HG03575 (cell line): ENCODE measurements at regions not wholly inside any gene's neighbourhood (a gene's known extent, or its start where the extent isn't known, plus 50 kb on each side); places are given as distances from the start of the nearest gene placed in this dataset.
"Not testable (repeated sequence)": the region's sequence is repeated elsewhere in the genome, so short reads cannot be mapped to it uniquely, and the experiment has no call there.

Source experiments
- ATAC-seq: cut with Tn5 transposase; IDR thresholded peaks from one replicate; pipeline ENCODE4 v1.9.1; 2021; ENCODE audit not compliant: unreplicated experiment, insufficient number of reproducible peaks, low FRiP score; ENCODE audit errors: extremely low read depth

- ATAC-seq = no peak
Observed at GRCh38 chr10:55227967-55228366, 426.9 kb upstream of the PCDH15 start.

- no peak for ATAC-seq
Observed at GRCh38 chr10:55224007-55224781, 423.2 kb upstream of the PCDH15 start.

- no peak for ATAC-seq
Observed at GRCh38 chr10:55223352-55223751, 422.3 kb upstream of the PCDH15 start.

- ATAC-seq = no peak
Observed at GRCh38 chr10:55220975-55221374, 419.9 kb upstream of the PCDH15 start.

GRCh38 chr10:55215699-55216098 is 414.7 kb upstream of the PCDH15 start:
- ATAC-seq = no peak

GRCh38 chr10:55214608-55215007 is 413.6 kb upstream of the PCDH15 start:
- no peak for ATAC-seq

GRCh38 chr10:55212051-55212450 is 411.0 kb upstream of the PCDH15 start:
- ATAC-seq = no peak

- ATAC-seq = no peak
Observed at GRCh38 chr10:55203874-55204273, 402.8 kb upstream of the PCDH15 start.

- ATAC-seq = no peak
Observed at GRCh38 chr10:55203319-55203718, 402.3 kb upstream of the PCDH15 start.

- no peak for ATAC-seq
Observed at GRCh38 chr10:55200020-55200419, 399.0 kb upstream of the PCDH15 start.

- ATAC-seq = no peak
Observed at GRCh38 chr10:55191236-55191860, 390.3 kb upstream of the PCDH15 start.

GRCh38 chr10:55183993-55184392 is 383.0 kb upstream of the PCDH15 start:
- no peak for ATAC-seq

GRCh38 chr10:55180357-55180756 is 379.3 kb upstream of the PCDH15 start:
- no peak for ATAC-seq

- no peak for ATAC-seq
Observed at GRCh38 chr10:55174419-55174818, 373.4 kb upstream of the PCDH15 start.

GRCh38 chr10:55169493-55169892 is 368.5 kb upstream of the PCDH15 start:
- no peak for ATAC-seq

- ATAC-seq = no peak
Observed at GRCh38 chr10:55168343-55168742, 367.3 kb upstream of the PCDH15 start.

- no peak for ATAC-seq
Observed at GRCh38 chr10:55163388-55163979, 362.5 kb upstream of the PCDH15 start.

- ATAC-seq = not testable (repeated sequence)
Observed at GRCh38 chr10:55162321-55162720, 361.3 kb upstream of the PCDH15 start.

- no peak for ATAC-seq
Observed at GRCh38 chr10:55160655-55161283, 359.7 kb upstream of the PCDH15 start.

- ATAC-seq = no peak
Observed at GRCh38 chr10:55158633-55159032, 357.6 kb upstream of the PCDH15 start.
